ENCODE measurements at regions not wholly inside any gene's neighbourhood (a gene's known extent, or its start where the extent isn't known, plus 50 kb on each side); places are given as distances from the start of the nearest gene placed in this dataset.

DNA sequence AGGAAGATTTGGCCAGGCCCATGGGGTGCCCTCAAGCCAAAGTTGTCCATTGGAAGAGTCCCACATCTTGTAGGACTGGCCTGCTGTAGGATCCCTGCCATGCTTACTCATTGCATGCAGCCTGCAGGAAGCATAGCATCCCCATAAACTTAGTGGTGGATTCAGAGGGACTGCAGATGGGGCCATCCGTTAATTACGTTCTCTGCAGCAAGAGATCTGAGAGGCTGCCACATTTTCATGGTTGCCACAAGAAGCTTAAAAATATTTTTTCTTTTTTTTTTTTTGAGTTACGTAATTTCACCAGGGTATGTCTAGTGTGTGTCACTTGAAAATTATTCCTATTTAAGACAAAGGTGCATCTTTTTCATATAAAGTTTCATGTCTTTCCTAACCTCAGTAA lies 329.7 kb upstream of the USP24 start:
- H3K4me1 ChIP-seq (ENCODE audit: control insufficient read depth, extremely low read depth, insufficient read depth, low read length) = no peaks in the 10 kb centered on the region
- no peaks in the 10 kb centered on the region for H3K79me2 ChIP-seq (ENCODE audit: control insufficient read depth, insufficient read depth, low read length)
- peak in 1 of 2 donors; percentile 20 for DNase-seq (ENCODE audit: low read depth in 2 of 2)
- no peaks in the 10 kb centered on the region for H3K36me3 ChIP-seq (ENCODE audit: control insufficient read depth, insufficient read depth, low read length)
- TF ChIP-seq, protein P1, sequence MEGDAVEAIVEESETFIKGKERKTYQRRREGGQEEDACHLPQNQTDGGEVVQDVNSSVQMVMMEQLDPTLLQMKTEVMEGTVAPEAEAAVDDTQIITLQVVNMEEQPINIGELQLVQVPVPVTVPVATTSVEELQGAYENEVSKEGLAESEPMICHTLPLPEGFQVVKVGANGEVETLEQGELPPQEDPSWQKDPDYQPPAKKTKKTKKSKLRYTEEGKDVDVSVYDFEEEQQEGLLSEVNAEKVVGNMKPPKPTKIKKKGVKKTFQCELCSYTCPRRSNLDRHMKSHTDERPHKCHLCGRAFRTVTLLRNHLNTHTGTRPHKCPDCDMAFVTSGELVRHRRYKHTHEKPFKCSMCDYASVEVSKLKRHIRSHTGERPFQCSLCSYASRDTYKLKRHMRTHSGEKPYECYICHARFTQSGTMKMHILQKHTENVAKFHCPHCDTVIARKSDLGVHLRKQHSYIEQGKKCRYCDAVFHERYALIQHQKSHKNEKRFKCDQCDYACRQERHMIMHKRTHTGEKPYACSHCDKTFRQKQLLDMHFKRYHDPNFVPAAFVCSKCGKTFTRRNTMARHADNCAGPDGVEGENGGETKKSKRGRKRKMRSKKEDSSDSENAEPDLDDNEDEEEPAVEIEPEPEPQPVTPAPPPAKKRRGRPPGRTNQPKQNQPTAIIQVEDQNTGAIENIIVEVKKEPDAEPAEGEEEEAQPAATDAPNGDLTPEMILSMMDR (conservative IDR thresholded peaks at IDR 0.05 in 1 of 2, IDR thresholded peaks at IDR 0.05 in 1 of 2; ENCODE audit: low read depth in 1 of 2, low read length in 2 of 2) = no peak
- no peak for TF ChIP-seq EZH2 (IDR thresholded peaks at IDR 0.05; ENCODE audit: low read length, missing control alignments)
- H2AFZ ChIP-seq (ENCODE audit: low read length) = no peak overlapping the region
- H3K9ac ChIP-seq (ENCODE audit: insufficient read depth, low read length) = no peak overlapping the region
- H3K4me2 ChIP-seq (ENCODE audit: extremely low read depth, insufficient read depth, low read length) = no peak overlapping the region
- H3K4me3 ChIP-seq (replicated peaks in 1 of 4; ENCODE audit: control extremely low read depth in 1 of 4, insufficient read depth in 1 of 4, low read depth in 3 of 4, low read length in 4 of 4) = no peak overlapping the region
- H3K9me3 ChIP-seq (ENCODE audit: control insufficient read depth, insufficient read depth, low read depth, low read length) = no peaks in the 10 kb centered on the region
- H3K27ac ChIP-seq (ENCODE audit: insufficient read depth, low read length) = no peak overlapping the region
- no peaks in the 10 kb centered on the region for H3K27me3 ChIP-seq (ENCODE audit: control insufficient read depth, insufficient read depth, low read length)
- no peaks in the 10 kb centered on the region for H4K20me1 ChIP-seq (ENCODE audit: control insufficient read depth, extremely low read depth, insufficient read depth, low read length)

DNA sequence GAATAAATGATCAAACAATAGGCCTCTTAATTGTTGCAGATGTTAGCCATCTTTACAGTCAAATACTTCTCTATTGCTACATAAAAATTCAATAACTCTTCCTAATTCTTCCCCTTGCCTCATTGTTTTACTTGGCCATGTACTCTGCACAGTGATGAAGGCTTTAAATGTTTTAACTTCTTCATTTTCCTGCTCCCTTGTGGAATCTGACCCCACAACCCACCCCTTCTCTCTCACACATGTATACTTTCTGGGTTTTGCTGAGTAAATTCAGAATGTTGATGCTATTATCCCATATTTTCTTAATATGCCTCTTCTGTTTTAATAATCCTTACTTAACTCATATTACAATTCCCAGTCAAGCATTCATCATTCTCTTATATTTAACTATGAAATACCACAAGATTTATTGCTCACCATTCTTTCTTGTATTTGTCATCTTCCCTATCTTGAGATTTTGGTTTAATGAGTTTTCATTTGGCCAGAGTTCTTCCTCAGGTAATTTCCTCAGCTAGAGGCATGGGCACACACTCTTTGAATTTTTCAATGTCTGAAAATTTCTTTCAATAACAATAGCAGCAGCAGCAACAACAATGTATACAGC lies 327.8 kb upstream of the USP24 start:
- no peaks in the 10 kb centered on the region for H3K79me2 ChIP-seq (ENCODE audit: control insufficient read depth, insufficient read depth, low read length)
- H3K4me2 ChIP-seq (ENCODE audit: extremely low read depth, insufficient read depth, low read length) = no peak overlapping the region
- no peak overlapping the region for H3K27ac ChIP-seq (ENCODE audit: insufficient read depth, low read length)
- no peaks in the 10 kb centered on the region for H3K4me1 ChIP-seq (ENCODE audit: control insufficient read depth, extremely low read depth, insufficient read depth, low read length)
- no peaks in the 10 kb centered on the region for H3K36me3 ChIP-seq (ENCODE audit: control insufficient read depth, insufficient read depth, low read length)
- DNase-seq (ENCODE audit: low read depth in 2 of 2) = peak; percentile 68 to 92
- H3K27me3 ChIP-seq (ENCODE audit: control insufficient read depth, insufficient read depth, low read length) = no peaks in the 10 kb centered on the region
- no peak for TF ChIP-seq EZH2 (IDR thresholded peaks at IDR 0.05; ENCODE audit: low read length, missing control alignments)
- H3K4me3 ChIP-seq (replicated peaks in 1 of 4; ENCODE audit: control extremely low read depth in 1 of 4, insufficient read depth in 1 of 4, low read depth in 3 of 4, low read length in 4 of 4) = no peak overlapping the region
- H3K9me3 ChIP-seq (ENCODE audit: control insufficient read depth, insufficient read depth, low read depth, low read length) = no peaks in the 10 kb centered on the region
- H3K9ac ChIP-seq (ENCODE audit: insufficient read depth, low read length) = no peak overlapping the region
- H2AFZ ChIP-seq (ENCODE audit: low read length) = no peak overlapping the region
- H4K20me1 ChIP-seq (ENCODE audit: control insufficient read depth, extremely low read depth, insufficient read depth, low read length) = no peaks in the 10 kb centered on the region

DNA sequence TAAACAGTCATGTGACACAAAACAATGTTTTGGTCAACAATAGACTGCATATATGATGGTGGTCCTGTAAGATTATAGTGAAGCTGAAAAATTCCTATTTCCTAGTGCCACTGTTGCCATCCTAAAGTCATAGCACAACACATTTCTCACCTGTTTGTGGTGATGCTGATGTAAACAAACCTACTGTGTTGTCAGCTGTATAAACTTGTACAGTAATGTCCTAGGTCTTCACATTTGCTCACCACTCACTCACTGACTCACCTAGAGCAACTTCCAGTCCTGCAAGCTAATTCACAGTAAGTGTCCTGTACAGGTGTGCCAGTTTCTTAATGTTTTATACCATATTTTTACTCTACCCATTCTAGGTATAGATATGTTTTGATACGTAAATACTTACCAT lies 326.1 kb upstream of the USP24 start:
- Histone ChIP-seq H3K79me2 (ENCODE audit: control insufficient read depth, insufficient read depth, low read length) (no peaks in the 10 kb centered on the region), H3K27me3 (ENCODE audit: control insufficient read depth, insufficient read depth, low read length) (no peaks in the 10 kb centered on the region), H3K4me3 (replicated peaks in 1 of 4; ENCODE audit: control extremely low read depth in 1 of 4, insufficient read depth in 1 of 4, low read depth in 3 of 4, low read length in 4 of 4) (no peak overlapping the region), H4K20me1 (ENCODE audit: control insufficient read depth, extremely low read depth, insufficient read depth, low read length) (no peaks in the 10 kb centered on the region), H3K4me2 (ENCODE audit: extremely low read depth, insufficient read depth, low read length) (no peak overlapping the region), H3K27ac (ENCODE audit: insufficient read depth, low read length) (no peak overlapping the region), H3K9ac (ENCODE audit: insufficient read depth, low read length) (no peak overlapping the region), H2AFZ (ENCODE audit: low read length) (no peak overlapping the region), H3K9me3 (ENCODE audit: control insufficient read depth, insufficient read depth, low read depth, low read length) (no peaks in the 10 kb centered on the region), H3K4me1 (ENCODE audit: control insufficient read depth, extremely low read depth, insufficient read depth, low read length) (no peaks in the 10 kb centered on the region), H3K36me3 (ENCODE audit: control insufficient read depth, insufficient read depth, low read length) (no peaks in the 10 kb centered on the region)
- no peak for TF ChIP-seq EZH2 (IDR thresholded peaks at IDR 0.05; ENCODE audit: low read length, missing control alignments)
- TF ChIP-seq, protein P1 (conservative IDR thresholded peaks at IDR 0.05 in 1 of 2, IDR thresholded peaks at IDR 0.05 in 1 of 2; ENCODE audit: low read depth in 1 of 2, low read length in 2 of 2) = no peak
- DNase-seq (ENCODE audit: low read depth in 2 of 2) = no peak
